NCI-H2227 (cell line): ENCODE measurements at regions not wholly inside any gene's neighbourhood (a gene's known extent, or its start where the extent isn't known, plus 50 kb on each side); places are given as distances from the start of the nearest gene placed in this dataset.
A peak's percentile ranks its signal among the peaks of the same experiment; 100 is the strongest.
"Not testable (repeated sequence)": the region's sequence is repeated elsewhere in the genome, so short reads cannot be mapped to it uniquely, and the experiment has no call there.

ENCODE experiments used
- DNase-seq: peaks from one replicate; lab custom pipeline; 2025; ENCODE audit not compliant: unreplicated experiment; lab: John Stamatoyannopoulos, UW

GRCh38 chrX:1062351-1062750, 150.1 kb downstream of the CRLF2 start:
- no peak for DNase-seq

DNA sequence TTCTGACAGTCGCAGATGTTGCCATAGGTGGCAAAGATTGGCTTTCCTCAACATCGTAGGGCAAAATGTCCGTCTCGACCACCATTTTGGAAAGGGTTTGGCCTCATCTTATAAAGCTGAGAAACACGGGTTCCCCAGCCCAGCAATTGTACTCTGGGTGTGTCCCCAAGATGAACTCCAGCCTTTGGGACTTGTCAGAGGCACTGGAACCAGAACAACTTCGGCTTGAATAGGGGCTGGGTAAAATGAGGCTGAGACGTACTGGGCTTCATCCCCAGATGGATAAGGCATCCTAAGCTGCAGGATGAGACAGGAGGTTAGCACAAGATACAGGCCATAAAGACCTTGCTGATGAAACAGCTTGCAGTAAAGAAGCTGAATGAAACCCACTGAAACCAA, 151.9 kb downstream of the CRLF2 start:
- no peak for DNase-seq

- DNase-seq, result peak; percentile 32
Measured at GRCh38 chrX:1059576-1060561, 152.6 kb downstream of the CRLF2 start.

GRCh38 chrX:1053600-1053999, 158.8 kb downstream of the CRLF2 start:
- not testable (repeated sequence) for DNase-seq

DNA sequence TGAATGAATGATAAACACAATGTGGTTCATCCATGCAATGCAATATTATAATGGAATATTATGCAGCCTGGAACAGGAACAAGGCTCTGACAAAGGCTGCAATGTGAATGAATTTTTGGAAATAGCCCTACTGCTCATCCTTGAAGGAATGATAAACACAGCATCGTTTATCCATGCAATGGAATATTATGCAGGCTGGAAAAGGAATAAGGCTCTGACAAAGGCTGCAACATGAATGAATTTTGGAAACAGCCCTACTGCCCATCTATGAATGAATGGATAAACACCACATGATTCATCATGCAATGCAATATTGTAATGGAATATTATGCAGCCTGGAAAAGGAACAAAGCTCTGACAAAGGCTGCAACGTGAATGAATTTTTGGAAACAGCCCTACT, 159.4 kb downstream of the CRLF2 start:
- DNase-seq, result no peak

DNA sequence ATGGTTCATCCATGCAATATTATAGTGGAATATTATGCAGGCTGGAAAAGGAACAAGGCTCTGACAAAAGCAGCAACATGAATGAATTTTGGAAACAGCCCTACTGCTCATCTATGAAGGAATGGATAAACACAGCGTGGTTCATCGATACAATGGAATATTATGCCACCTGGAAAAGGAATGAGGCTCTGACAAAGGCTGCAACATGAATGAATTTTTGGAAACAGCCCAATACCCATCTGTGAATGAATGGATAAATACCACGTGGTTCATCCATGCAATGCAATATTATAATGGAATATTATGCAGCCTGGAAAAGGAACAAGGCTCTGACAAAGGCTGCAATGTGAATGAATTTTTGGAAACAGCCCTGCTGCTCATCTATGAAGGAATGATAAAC, 160.4 kb downstream of the CRLF2 start:
- no peak for DNase-seq

DNA sequence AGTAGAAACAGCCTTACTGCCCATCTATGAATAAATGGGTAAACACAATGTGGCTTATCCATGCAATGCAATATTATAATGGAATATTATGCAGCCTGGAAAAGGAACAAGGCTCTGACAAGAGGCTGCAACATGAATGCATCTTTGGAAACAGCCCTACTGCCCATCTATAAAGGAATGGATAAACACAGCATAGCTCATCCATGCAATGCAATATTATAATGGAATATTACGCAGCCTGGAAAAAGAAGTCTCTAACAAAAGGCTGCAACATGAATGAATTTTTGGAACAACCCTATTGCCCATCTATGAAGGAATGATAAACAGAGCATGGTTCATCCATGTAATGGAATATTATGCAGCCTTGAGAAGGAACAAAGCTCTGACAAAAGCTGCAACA, 161.0 kb downstream of the CRLF2 start:
- no peak for DNase-seq

DNA sequence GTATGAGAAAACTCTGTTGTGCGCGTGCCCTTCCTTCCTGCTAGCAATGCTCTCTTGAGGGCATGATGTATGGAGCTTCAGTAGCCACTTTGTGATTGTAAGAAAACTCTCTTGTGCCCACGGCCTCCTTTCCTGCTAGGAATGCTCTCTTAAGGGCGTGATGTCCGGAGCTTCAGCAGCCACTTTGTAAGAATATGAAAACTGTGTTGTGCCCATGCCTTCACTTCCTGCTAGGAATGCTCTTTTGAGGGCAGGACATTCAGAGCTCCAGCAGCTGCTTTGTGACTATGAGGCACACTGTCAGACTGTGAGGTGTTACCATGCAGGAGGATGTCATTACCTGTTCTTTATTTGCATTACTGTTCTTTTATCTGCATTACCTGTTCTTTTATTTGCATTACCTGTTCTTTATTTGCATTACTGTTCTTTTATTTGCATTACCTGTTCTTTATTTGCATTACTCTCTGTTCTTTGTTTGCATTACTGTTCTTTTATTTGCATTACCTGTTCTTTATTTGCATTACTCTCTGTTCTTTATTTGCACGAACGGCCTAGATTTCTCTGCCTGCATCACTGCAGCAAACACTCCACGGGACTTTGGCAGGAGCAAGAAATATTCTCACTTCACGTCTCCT, 166.7 kb downstream of the CRLF2 start:
- no peak for DNase-seq

DNA sequence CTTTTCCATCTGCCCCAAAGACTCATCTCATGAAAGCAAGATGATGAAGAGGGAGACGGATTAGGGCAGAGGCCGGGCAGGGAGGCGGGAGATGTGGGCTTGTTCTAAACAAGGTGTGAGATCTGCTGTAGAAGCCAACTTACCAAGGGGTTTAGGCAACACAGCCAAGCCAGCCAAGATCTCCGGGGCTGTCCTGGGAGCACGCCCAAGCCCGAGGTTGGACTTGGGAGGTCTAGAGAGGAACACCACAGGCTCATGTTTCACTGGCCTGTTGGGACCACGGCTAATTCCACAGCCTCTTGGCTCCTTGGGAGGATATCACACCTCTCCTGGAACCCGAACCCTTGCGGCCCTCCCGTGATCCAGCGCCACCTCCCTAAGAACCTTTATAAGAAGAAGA, 171.4 kb downstream of the CRLF2 start:
- DNase-seq, result no peak

DNA sequence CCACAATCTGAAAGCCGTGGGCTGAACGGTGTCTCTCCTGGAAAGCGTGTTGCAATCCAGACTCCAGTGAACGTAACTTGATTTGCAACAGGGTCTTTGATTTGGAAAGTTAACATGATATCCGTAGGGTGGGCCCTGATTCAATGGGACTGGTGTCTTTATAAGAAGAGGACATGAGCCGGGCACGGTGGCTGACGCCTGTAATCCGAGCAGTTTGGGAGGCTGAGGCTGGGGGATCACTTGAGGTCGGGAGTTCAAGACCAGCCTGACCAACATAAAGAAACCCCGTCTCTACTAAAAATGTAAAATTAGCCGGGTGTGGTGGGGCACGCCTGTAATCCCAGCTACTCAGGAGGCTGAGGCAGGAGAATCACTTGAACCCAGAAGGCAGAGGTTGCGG, 176.5 kb downstream of the CRLF2 start:
- not testable (repeated sequence) for DNase-seq

- no peak for DNase-seq
Measured at GRCh38 chrX:1035206-1035605, 177.2 kb downstream of the CRLF2 start.

DNA sequence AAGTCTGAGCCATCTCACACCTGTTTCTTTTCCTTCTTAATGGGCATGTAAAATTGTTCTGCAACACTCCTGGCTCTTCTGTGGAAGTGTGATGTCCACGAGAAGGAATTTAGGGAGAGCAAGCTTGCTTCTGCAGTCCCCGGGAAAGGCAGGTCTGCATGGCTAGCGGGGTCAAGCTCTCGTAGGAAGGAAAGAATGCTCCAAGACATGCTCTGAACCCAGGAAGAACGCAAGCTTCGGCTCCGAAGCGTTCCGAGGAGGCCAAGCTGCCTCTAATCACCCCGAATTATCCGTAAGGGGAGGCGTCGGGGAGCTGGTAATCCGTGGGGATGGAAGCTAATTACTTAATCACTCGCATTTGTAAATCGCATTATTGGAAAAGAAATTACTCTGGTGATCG, 177.7 kb downstream of the CRLF2 start:
- DNase-seq, result no peak

DNA sequence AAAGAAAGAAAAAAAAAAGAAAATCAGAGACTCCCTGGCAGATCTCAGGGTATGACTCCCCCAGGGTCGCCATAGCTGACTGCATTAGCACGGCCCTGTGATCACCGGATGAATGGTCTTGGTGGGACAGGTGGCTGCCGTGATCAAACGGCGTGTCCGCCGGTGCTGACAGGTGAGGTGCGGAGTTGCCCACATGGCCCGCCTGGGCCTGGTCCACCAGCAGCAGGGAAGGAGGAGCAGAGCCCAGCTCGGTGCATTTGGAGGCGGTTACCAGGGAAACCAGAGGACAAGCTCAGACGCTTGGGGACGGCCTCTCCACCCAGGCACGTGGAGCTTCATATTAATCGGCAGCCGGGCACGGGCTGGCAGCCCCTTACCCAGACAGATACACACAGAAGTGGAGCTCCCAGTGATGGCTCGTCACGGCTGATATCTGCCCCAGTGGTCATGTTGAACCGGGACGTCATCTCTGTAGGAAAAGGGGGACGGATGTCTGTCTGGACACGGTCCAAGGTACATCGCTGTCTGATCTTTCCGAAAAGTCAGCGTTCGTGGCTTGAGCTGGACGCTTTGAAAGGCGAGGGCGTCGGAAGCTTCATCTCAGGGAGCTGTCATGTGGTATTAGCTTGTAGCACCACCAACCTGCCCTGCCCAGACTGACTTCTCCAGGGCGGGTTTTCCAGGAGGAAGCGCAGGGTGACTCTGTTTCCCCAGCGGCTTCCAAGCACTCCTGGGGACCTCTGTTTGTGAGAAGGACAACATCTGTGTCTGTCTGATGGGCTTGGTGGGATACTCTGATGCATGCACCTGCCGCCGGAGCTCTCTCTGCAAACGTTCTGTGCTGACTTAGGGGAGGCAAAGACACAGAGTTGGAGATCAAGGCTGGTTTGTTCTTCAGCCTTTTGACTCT, 180.7 kb downstream of the CRLF2 start:
- no peak for DNase-seq

GRCh38 chrX:1029494-1029893, 183.0 kb downstream of the CRLF2 start:
- no peak for DNase-seq

DNA sequence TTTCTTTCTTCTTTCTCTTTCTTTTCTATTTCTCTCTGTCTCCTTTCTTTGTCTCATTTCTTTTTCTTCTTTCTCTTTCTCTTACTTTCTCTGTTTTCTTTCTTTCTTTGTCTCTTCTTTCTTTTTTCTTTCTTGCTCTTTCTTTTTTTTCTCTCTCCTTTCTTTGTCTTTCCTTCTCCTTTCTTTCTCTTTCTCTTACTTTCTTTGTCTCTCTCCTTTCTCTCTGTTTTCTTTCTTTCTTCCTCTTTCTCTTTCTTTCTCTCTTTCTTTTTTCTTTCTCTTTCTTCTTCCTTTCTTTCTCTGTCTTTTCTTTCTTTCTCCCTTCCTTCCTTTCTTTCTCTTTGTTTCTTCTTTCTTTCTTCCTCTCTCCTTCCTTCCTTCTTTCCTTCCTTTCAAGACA, 184.8 kb downstream of the CRLF2 start:
- DNase-seq, result no peak

DNA sequence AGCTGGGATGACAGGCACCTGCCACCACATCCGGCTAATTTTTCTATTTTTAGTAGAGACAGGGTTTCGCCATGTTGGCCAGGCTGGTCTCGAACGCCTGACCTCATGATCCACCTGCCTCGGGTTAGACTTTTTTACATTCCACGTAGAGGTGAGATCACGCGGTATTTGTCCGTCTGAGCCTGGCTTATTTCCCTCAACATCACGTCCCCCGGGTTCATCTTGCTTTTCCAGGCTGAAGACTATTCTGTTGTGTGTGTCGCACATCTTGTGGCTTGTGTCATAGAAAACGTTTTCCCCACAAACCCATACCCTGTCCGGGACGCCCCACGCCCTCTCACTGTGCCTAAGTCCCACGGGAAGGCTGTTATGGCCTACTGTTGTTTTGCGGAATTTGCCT, 185.3 kb downstream of the CRLF2 start:
- DNase-seq, result no peak

DNA sequence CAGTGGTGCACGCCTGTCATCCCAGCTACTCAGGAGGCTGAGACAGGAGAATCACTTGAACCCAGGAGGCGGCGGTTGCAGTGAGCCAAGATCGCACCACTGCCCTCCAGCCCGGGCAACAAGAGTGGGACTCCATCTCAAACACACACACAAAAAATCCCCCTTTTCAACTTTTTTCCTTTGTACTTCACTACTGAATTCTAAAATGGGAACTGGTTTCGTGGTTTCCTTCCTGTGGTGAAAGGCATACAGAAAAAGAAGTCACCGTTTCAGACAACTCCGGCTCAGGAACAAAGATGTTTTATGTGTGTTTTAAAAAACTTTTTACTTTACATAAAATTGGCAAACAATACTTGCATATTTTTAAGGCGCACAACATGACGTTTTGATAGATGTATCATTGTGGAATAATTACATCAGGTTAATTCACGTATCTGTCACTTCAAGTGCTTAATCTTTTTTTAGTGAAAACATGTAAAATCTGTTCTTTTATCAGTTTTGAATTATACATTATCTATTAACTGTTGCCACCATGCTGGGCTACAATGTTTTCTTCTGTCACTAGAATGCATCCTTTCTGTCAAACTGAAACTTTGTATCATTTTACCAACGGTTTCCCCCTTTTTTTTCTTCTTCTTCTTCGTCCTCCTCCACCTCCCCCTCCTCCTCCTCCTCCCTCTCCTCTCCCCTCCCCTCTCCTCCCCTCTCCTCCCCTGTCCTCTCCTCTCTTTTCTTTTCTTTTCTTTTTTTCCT, 186.0 kb downstream of the CRLF2 start:
- DNase-seq, result no peak

DNA sequence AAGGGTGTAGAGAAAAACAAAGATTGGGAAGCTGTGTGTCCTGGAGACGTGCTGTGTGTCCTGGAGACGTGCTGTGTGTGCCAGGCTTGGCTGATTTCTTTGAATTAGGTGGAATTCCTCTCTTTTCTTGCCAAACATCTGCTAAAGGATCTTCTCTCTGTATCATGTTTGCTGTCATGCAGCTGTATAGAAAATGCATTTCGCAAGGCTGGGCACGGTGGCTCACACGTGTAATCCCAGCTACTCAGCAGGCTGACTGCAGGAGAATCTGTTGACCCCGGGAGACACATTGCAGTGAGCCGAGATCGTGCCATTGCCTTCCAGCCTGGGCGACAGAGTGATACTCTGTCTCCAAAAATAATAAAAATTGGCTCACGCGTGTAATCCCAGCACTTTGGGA, 187.0 kb downstream of the CRLF2 start:
- DNase-seq, result no peak

DNA sequence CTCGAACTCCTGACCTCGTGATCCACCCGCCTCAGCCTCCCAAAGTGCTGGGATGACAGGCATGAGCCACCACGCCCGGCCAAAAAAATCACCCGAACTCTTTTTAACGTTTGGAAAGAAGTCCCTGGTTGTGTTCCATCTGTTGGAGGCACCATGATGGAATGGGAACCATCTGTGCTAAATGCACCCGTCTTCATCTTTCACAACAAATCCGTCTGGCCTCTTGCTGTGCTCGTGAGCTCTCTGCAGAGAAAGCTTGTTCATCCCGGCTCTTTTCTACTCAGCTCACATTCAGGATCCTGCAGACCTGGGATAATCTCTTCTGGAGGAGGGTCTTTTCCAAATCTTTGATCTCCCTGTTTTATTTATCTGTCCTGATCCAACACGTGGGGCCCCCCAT, 188.8 kb downstream of the CRLF2 start:
- no peak for DNase-seq

DNA sequence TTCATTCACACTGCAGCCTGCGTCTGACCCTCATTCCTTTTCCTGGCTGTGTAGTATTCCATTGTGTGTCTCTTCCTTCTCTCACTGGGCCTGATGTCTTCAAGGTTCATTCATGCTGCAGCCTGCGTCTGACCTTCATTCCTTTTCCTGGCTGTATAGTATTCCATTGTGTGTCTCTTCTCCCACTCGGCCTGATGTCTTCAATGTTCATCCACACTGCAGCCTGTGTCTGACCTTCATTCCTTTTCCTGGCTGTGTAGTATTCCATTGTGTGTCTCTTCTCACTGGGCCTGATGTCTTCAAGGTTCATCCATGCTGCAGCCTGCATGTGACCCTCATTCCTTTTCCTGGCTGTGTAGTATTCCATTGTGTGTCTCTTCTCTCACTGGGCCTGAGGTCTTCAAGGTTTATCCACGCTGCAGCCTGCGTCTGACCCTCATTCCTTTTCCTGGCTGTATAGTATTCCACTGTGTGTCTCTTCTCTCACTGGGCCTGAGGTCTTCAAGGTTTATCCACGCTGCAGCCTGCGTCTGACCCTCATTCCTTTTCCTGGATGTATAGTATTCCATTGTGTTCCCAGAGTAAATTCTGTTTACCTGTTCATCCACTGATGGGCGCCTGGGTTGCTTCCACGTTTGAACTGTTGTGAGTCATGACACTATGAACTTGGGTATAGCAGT, 191.0 kb downstream of the CRLF2 start:
- DNase-seq, result not testable (repeated sequence)
